PC-9 (cell line): ENCODE measurements at regions not wholly inside any gene's neighbourhood (a gene's known extent, or its start where the extent isn't known, plus 50 kb on each side); places are given as distances from the start of the nearest gene placed in this dataset.
"Not testable (repeated sequence)": the region's sequence is repeated elsewhere in the genome, so short reads cannot be mapped to it uniquely, and the experiment has no call there.

ENCODE experiments used
- EZH2 ChIP-seq: fragments of 200-600 bp; sonication (generic); IDR thresholded peaks from 2 replicates; pipeline ENCODE4 v1.8.0; 2017; ENCODE audit warnings: antibody characterized with exemption, low read depth
- TF ChIP-seq, protein P1 (sequence below): fragments of 200-600 bp; sonication (generic); conservative IDR thresholded peaks from 2 replicates; pipeline ENCODE4 v1.6.1; 2017; ENCODE audit warnings: mixed run types, antibody characterized with exemption, mild to moderate bottlenecking, moderate library complexity

DNA sequence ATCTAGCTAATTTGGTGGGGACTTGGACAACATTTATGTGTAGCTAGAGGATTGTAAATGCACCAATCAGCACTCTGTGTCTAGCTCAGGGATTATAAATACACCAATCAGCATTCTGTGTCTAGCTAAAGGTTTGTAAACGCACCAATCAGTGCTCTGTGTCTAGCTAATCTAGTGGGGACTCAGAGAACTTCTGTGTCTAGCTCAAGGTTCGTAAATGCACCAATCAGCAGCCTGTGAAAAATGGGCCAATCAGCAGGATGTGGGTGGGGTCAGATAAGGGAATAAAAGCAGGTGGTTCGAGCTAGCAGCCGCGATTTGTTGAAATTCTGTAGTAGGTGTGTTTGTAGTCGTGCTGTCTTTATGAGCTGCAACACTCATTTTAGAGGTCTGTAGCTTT is 154.8 kb upstream of the RREB1 start:
- TF ChIP-seq, protein P1, sequence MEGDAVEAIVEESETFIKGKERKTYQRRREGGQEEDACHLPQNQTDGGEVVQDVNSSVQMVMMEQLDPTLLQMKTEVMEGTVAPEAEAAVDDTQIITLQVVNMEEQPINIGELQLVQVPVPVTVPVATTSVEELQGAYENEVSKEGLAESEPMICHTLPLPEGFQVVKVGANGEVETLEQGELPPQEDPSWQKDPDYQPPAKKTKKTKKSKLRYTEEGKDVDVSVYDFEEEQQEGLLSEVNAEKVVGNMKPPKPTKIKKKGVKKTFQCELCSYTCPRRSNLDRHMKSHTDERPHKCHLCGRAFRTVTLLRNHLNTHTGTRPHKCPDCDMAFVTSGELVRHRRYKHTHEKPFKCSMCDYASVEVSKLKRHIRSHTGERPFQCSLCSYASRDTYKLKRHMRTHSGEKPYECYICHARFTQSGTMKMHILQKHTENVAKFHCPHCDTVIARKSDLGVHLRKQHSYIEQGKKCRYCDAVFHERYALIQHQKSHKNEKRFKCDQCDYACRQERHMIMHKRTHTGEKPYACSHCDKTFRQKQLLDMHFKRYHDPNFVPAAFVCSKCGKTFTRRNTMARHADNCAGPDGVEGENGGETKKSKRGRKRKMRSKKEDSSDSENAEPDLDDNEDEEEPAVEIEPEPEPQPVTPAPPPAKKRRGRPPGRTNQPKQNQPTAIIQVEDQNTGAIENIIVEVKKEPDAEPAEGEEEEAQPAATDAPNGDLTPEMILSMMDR, result not testable (repeated sequence)
- not testable (repeated sequence) for TF ChIP-seq EZH2
